ENCODE measurements at regions not wholly inside any gene's neighbourhood (a gene's known extent, or its start where the extent isn't known, plus 50 kb on each side); places are given as distances from the start of the nearest gene placed in this dataset.

DNA sequence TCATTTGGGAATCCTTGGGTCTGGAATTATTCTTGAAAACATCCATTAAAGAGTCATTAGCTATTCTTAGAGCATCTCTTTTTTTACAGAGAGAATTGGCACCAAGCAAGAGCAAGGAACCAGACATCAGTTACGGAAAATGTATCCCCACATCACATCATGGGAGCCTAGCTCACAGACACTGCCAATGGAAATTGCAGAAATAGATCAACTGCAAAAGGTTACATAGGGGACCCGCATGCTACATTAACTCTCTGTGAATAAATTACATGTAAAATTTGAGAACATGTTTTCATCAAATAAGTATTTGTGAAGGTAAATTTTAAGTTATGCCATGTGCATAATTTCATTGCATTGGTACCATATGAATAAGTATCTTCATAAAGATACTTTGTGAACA, 224.8 kb downstream of the ZNF248 start:
- TF ChIP-seq POLR2A (IDR thresholded peaks at IDR 0.05): no peak
- TF ChIP-seq, protein P1, sequence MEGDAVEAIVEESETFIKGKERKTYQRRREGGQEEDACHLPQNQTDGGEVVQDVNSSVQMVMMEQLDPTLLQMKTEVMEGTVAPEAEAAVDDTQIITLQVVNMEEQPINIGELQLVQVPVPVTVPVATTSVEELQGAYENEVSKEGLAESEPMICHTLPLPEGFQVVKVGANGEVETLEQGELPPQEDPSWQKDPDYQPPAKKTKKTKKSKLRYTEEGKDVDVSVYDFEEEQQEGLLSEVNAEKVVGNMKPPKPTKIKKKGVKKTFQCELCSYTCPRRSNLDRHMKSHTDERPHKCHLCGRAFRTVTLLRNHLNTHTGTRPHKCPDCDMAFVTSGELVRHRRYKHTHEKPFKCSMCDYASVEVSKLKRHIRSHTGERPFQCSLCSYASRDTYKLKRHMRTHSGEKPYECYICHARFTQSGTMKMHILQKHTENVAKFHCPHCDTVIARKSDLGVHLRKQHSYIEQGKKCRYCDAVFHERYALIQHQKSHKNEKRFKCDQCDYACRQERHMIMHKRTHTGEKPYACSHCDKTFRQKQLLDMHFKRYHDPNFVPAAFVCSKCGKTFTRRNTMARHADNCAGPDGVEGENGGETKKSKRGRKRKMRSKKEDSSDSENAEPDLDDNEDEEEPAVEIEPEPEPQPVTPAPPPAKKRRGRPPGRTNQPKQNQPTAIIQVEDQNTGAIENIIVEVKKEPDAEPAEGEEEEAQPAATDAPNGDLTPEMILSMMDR (IDR thresholded peaks at IDR 0.05): no peak
